SKM-1 treated with dmso at 0.1 percent for 144 hours (cell line): ENCODE measurements at regions not wholly inside any gene's neighbourhood (a gene's known extent, or its start where the extent isn't known, plus 50 kb on each side); places are given as distances from the start of the nearest gene placed in this dataset.
"Not testable (repeated sequence)": the region's sequence is repeated elsewhere in the genome, so short reads cannot be mapped to it uniquely, and the experiment has no call there.

Source experiments
- DNase-seq: peaks from one replicate; lab custom pipeline; 2025; ENCODE audit not compliant: unreplicated experiment; lab: John Stamatoyannopoulos, UW

GRCh38 chr17:71866095-71866494 is 254.7 kb upstream of the SOX9 start:
- DNase-seq = no peak

GRCh38 chr17:71869293-71869692 is 251.5 kb upstream of the SOX9 start:
- no peak for DNase-seq

- DNase-seq = no peak
These were observed 250.8 kb upstream of the SOX9 start for GRCh38 chr17:71869841-71870545.

GRCh38 chr17:71870546-71870862 is 250.3 kb upstream of the SOX9 start:
- no peak for DNase-seq

- DNase-seq = no peak
These were observed 247.9 kb upstream of the SOX9 start for GRCh38 chr17:71872843-71873485.

- not testable (repeated sequence) for DNase-seq
These were observed 246.0 kb upstream of the SOX9 start for GRCh38 chr17:71874773-71875172.

- no peak for DNase-seq
These were observed 242.5 kb upstream of the SOX9 start for GRCh38 chr17:71878271-71878670.

- DNase-seq = no peak
These were observed 241.8 kb upstream of the SOX9 start for GRCh38 chr17:71878998-71879397.

GRCh38 chr17:71881041-71881440 is 239.8 kb upstream of the SOX9 start:
- DNase-seq = no peak

- no peak for DNase-seq
These were observed 239.2 kb upstream of the SOX9 start for GRCh38 chr17:71881581-71881980.

GRCh38 chr17:71883258-71883657 is 237.6 kb upstream of the SOX9 start:
- no peak for DNase-seq

GRCh38 chr17:71883845-71884244 is 237.0 kb upstream of the SOX9 start:
- no peak for DNase-seq

GRCh38 chr17:71885662-71886061 is 235.2 kb upstream of the SOX9 start:
- DNase-seq = no peak

- DNase-seq = no peak
These were observed 221.5 kb upstream of the SOX9 start for GRCh38 chr17:71899317-71899716.

GRCh38 chr17:71900621-71901229 is 220.1 kb upstream of the SOX9 start:
- no peak for DNase-seq

GRCh38 chr17:71902894-71903506 is 217.8 kb upstream of the SOX9 start:
- DNase-seq = no peak

GRCh38 chr17:71905376-71906031 is 215.3 kb upstream of the SOX9 start:
- DNase-seq = peak; percentile 16

- no peak for DNase-seq
These were observed 211.7 kb upstream of the SOX9 start for GRCh38 chr17:71909155-71909554.

- DNase-seq = no peak
These were observed 210.8 kb upstream of the SOX9 start for GRCh38 chr17:71910002-71910401.

- DNase-seq = no peak
These were observed 206.8 kb upstream of the SOX9 start for GRCh38 chr17:71914042-71914441.

GRCh38 chr17:71914812-71915211 is 206.0 kb upstream of the SOX9 start:
- DNase-seq = no peak

- no peak for DNase-seq
These were observed 203.1 kb upstream of the SOX9 start for GRCh38 chr17:71917715-71918114.
